Panc1 (cell line): ENCODE measurements at regions not wholly inside any gene's neighbourhood (a gene's known extent, or its start where the extent isn't known, plus 50 kb on each side); places are given as distances from the start of the nearest gene placed in this dataset.

ENCODE experiments used
- POLR2AphosphoS5 ChIP-seq: IDR thresholded peaks from 2 replicates; pipeline ENCODE4 v1.6.1; 2012; ENCODE audit warnings: mild to moderate bottlenecking, low read depth, low read length, moderate library complexity
- SIN3A ChIP-seq: IDR thresholded peaks from 2 replicates; pipeline ENCODE4 v1.6.1; 2012; ENCODE audit warnings: low read depth, mild to moderate bottlenecking, low read length, moderate library complexity, borderline replicate concordance; ENCODE audit not compliant: insufficient read depth
- TF ChIP-seq, protein P1 (sequence below): fragments of 450-650 bp; IDR thresholded peaks from 2 replicates; pipeline ENCODE4 v1.5.1; 2017; ENCODE audit warnings: mild to moderate bottlenecking

DNA sequence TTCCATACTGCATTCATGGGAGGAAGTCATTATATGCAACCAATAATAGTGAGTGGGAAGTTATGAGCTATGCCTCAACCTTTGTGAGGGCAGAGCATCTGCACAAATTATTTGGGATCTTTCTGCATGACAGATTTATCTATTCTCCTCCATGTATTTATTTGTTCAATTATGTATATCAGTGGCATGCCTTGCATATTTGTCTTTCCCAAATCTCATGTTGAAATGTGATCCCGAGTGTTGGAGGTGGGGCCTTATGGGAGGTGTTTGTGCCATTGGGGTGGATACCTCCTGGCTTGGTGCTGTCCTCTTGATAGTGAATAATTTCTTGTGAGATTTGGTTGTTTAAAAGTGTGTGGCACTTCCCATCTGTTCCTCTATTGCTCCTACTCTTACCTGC is 1246.0 kb upstream of the CITED2 start:
- TF ChIP-seq, protein P1, sequence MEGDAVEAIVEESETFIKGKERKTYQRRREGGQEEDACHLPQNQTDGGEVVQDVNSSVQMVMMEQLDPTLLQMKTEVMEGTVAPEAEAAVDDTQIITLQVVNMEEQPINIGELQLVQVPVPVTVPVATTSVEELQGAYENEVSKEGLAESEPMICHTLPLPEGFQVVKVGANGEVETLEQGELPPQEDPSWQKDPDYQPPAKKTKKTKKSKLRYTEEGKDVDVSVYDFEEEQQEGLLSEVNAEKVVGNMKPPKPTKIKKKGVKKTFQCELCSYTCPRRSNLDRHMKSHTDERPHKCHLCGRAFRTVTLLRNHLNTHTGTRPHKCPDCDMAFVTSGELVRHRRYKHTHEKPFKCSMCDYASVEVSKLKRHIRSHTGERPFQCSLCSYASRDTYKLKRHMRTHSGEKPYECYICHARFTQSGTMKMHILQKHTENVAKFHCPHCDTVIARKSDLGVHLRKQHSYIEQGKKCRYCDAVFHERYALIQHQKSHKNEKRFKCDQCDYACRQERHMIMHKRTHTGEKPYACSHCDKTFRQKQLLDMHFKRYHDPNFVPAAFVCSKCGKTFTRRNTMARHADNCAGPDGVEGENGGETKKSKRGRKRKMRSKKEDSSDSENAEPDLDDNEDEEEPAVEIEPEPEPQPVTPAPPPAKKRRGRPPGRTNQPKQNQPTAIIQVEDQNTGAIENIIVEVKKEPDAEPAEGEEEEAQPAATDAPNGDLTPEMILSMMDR: no peak
- no peak for TF ChIP-seq POLR2AphosphoS5
- TF ChIP-seq SIN3A: no peak
